ENCODE measurements at regions not wholly inside any gene's neighbourhood (a gene's known extent, or its start where the extent isn't known, plus 50 kb on each side); places are given as distances from the start of the nearest gene placed in this dataset.

DNA sequence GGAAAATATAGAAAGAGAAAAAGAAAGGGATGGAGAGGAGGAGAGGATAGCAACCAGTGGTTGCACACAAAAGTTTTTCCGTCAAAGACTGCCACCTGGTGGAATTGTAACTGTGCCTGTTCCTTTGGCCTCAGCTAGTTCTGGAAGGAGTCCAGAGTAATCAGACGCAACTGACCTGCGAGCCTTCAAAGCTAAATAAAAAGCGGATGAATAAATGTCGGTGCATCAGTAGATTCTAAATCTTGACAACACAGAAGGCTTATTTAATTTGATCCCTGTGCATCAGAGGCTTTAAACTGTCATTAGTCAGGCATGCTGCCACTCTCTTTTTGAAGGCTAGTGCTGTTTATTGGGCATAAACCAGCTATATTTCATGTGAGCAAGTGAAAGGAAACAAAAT lies 132.9 kb upstream of the ACO1 start:
- FAIRE-seq (no peak), DNase-seq (ENCODE audit: low spot score in 2 of 2) (peak; percentile 4 to 41)

DNA sequence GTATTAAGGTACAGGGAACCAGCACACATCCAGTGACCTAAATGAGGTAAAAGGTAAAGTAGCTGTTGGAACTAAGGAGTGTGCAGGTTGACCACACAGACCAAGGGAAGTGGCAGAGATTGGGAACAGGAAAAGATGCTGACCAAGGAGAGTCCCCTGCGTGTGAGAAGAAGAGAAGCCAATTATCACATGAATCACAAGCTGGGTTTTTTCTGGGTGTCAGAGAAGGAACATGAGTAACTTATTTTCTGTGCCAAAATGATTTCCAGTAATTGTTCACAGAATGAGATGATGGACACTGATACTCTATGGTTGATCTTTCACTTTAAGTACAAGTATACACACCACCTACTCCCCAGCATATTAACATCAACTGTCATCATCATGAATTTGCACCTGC lies 130.7 kb upstream of the ACO1 start:
- DNase-seq (ENCODE audit: low spot score in 2 of 2) (no peak), FAIRE-seq (no peak)

DNA sequence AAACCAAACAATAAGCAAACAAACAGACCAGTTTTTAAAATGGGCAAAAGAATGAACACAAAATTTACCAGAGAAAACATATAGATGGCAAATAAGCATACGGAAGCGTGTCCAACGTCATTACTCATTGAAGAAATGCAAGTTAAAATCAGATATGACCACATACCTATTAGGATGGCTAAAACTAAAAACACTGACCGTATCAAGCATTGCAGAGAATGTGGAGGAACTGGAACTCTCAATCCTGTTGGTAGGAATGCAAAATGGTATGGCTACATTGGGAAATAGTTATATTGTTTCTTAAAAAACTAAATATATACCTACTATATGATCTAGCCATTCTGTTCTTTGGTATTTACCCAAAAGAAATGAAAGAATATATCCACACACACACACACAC lies 129.4 kb upstream of the ACO1 start:
- DNase-seq (ENCODE audit: low spot score in 2 of 2) (no peak), FAIRE-seq (no peak)

DNA sequence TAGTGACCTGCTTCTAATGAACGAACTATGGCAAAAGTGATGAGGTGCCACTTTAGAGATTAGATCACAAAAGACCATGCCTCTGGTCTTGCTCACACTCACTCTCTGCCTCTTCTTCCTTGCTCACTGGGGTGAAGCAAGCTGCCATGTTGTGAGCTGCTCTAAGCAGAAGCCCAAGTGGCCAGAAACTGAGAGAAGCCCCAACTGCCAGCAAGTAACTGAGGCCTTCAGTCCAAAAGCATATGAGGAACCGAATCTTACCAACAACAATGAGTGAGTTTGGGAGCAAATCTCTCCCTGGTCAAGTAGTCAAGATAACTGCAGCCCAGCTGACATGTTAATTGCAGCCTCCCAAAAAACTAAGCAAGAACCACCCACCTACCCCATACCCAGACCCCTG lies 126.0 kb upstream of the ACO1 start:
- DNase-seq (ENCODE audit: low spot score in 2 of 2), result no peak
- FAIRE-seq, result no peak

DNA sequence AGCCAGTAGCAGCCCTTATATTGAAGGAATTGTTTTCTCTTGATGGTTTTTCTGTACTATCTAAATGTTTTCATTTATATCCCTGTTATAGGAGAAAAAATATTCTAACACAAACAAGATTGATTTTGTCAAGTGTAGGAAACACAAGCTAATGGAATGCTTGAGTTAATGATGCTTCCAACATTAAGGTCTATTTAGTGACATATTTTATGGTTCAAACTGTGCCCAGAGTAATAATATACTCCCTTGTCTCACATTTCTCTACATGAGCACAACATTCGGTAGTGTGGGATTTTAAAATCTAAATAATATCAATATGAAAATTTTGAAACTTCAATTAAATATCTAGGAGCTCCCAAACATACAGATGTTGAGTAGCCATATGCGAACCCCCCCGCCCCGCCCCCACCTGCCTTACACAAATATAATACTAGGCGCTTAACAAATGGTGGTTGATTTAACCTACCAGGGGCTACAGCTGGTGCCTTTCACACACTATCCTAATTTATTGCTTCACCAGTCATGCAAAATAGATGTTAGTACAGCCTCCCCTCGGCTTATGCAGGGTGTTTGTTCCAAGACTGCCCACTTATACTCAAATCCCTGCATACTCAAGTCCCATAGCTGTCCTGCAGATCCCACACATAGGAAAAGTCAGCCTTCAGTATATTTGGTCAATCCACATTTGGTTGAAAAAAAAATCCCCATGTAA lies 124.1 kb upstream of the ACO1 start:
- no peak for DNase-seq (ENCODE audit: low spot score in 2 of 2)

DNA sequence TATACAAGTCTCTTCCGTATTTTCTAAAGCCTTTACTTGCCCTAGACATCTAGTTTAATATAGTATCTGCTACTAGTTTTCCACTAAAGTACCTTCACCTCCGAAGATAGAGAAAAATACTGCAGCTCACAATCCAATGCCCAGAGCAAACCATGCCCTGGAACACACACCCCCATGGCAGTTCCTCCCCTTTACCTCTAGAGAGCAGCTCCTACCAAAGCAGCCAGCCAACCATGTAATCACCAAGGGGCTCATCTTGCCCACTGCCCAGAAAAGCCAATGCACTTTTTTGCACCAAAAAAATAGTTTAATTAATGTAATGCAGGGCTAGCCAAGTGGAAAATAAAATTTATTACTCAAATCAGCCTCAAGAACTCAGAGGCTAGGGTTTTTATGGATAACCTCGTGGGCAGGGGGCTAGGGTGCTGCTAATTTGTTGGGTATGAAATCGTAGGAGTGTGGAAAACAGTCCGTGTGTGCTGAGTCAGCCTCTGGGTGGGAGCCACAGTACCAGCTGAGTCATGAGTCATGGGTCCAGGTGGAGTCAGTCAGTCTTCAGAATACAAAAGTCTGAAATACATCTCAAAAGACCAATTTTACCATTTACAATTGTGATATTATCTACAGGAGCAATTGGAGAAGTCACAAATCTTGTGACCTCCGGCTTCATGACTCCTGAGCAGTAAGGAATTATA lies 120.1 kb upstream of the ACO1 start:
- no peak for DNase-seq (ENCODE audit: low spot score in 2 of 2)
- no peak for FAIRE-seq

More for the DNA sequence above, 124.1 kb upstream of the ACO1 start:
- FAIRE-seq, result no peak

DNA sequence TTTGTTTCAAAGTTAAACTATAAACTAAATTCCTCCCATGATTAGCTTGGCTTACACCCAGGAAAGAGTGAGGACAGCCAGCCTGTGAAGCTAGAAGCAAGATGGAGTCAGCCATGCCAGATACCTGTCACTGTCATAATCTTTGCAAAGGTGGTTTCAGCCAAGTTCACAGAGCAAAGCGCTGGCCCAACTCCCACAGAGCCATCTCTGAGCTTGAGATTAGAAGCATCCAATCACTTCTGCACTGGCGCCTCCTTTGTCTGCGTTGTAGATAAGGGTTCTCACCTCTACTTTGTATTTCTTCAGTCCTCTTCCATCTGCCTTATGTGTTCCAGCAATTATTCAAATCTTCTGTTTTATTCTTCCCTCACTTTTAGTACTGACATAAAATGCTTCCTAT lies 119.4 kb upstream of the ACO1 start:
- FAIRE-seq (no peak), DNase-seq (ENCODE audit: low spot score in 2 of 2) (no peak)

DNA sequence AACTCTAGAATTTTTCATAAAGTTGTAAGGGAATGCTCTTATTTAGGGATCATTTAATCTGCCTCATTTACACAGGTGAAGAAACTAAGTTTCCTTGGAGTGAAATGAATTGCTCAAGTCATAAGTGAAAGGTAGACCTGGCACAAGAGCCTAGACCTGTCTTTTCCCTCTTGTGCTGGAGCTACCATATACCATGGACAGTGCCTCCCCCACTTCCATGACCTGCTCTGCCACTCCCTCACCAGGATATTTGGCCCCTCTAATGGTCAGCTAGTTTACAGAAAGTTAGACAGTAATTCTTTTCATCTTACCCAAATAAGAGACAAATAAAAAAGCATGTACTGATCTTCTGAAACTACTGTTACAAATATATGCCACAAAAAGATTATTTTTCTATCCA lies 105.5 kb upstream of the ACO1 start:
- no peak for FAIRE-seq
- DNase-seq (ENCODE audit: low spot score in 2 of 2), result no peak

DNA sequence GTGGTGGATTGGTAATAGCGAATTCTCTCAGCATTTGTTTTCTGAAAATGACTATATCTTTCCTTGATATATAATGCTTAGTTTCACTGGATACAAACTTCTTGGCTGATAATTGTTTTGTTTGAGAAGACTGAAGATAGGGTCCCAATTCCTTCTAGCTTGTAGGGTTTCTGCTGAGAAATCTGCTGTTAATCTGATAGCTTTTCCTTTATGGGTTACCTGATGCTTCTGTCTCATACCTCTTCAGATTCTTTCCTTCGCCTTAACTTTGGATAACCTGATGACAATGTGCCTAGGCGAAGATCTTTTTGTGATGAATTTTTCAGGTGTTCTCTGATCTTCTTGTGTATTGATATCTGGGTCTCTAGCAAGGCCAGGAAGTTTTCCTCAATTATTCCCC lies 94.7 kb upstream of the ACO1 start:
- DNase-seq (ENCODE audit: low spot score in 2 of 2) (no peak), FAIRE-seq (no peak)

DNA sequence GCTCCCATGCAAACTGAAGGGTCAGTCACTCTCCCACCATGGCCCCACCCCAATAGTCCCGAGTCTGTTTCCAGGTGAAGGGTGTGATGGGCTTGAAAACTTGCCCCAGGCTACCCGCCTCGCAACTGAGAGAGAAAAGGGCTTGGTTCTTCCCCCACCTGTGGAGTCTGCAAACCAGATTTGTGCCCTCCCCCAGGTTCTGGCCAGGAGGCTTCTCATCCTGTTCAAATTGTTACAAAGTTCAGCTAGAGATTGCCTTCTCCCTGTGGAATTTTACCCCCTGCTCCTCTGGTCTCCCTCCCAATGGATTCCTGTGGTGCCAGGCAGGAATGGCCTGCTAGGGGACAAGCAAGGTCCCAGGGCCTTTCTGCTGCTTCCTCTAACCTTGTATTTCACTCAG lies 93.1 kb upstream of the ACO1 start:
- DNase-seq (ENCODE audit: low spot score in 2 of 2) (no peak), FAIRE-seq (no peak)

DNA sequence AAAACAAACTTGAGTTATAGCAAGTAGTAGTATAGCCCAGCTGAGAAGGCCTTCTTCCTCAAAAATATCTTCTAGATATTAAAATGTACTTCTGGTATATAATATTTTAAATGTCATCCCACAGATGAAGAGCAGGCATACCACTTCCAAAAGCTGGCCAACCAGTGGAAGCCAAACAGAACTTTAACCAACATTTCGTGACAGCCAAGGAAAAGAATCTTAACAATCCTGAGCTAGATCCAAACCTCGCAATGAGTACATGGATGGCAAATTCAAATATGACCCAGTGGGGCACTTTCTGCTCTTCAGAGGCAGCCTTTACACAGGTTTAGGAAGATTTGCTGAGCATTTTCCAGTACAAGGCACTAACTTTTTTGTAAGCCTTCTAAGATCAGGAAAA lies 91.8 kb upstream of the ACO1 start:
- FAIRE-seq (no peak), DNase-seq (ENCODE audit: low spot score in 2 of 2) (no peak)

DNA sequence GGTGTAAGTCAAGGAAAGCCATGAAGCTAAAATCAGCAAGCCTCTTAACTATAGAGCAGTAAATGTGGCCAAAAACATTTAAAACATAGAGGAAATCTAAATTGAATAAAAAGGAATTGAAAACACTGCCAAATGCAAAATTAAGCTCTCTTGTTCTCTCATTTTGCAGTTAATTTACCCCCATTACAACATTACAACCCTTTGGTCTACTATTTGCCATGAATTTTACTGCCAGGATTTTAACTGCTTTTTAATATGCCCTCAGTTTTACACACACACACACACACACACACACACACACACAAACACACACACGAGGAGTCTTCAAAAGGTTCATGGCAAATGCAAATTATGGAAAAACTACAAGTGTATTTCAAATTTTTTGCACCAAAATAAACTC lies 91.4 kb upstream of the ACO1 start:
- FAIRE-seq, result no peak
- no peak for DNase-seq (ENCODE audit: low spot score in 2 of 2)

DNA sequence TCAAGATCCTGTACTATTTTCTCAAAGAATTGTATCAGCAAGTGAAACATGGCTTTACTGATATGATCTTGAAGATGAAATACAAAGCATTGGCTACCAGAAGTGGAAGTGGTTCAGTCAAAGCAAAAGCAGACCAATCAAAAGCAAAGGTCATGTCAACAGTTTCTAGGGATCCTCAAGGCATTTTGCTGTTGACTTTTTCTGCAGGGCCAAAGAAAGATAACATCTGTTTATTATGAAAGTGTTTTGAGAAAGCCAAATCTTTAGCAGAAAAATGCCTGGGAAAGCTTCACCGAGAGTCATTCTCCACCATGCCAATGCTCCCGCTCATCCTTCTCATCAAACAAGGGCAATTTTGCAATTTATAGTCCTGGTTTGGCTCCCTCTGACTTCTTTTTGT lies 90.3 kb upstream of the ACO1 start:
- FAIRE-seq (no peak), DNase-seq (ENCODE audit: low spot score in 2 of 2) (no peak)

DNA sequence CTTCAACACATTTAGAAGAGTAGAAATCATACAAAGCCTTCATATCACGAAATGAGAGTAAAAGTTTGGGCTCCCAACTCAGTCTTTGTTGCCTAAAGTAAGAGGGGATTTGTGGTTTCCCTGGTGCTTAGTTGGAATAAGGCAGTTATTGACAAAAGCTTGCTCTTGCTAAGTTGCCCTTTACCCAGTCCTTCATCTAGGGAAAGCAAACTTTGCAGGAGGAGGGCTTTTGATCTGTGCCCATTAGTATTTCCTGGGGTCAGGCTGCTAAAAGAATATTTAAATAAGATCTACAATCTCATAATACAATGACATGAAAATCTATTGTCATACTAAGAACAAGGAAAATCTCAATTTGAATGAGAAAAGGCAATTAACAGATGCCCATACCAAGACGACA lies 84.1 kb upstream of the ACO1 start:
- no peak for FAIRE-seq
- DNase-seq (ENCODE audit: low spot score in 2 of 2), result no peak

DNA sequence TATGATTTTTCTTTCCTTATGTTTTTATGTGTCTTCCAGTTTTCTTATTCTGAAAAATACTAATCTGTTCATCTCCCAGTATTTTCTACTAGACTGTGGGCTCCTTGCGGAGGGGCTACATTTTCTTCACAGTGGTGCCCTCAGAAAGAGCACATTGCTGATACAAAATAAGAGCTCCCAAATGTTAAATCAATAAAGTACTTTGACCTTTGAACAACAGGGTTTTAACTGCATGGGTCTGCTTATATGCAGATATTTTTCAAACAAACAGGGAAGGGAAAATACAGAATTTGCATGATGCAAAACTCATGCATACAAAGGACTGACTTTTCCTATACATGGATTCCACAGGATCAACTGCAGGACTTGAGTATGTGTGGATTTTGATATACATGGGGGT lies 79.9 kb upstream of the ACO1 start:
- DNase-seq (ENCODE audit: low spot score in 2 of 2), result no peak
- no peak for FAIRE-seq

DNA sequence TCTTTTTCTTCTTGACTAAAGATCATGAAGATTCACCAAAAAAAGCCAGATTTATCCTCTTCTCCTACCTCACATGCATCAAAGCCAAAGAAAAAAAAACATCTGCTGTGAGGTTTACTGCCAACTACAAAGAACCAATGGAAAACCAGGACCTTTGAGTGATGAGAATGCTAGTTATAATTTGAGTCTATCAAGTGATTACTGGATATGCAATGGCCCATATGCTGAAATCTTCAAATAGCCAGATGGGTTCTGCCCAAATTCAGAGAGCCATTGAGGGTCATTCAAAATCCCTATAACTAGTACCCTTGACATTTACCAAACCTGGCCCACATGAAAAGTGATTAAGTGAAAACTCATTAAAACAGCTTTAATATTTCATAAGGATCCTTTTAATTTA lies 78.4 kb upstream of the ACO1 start:
- DNase-seq (ENCODE audit: low spot score in 2 of 2), result no peak
- FAIRE-seq, result no peak

DNA sequence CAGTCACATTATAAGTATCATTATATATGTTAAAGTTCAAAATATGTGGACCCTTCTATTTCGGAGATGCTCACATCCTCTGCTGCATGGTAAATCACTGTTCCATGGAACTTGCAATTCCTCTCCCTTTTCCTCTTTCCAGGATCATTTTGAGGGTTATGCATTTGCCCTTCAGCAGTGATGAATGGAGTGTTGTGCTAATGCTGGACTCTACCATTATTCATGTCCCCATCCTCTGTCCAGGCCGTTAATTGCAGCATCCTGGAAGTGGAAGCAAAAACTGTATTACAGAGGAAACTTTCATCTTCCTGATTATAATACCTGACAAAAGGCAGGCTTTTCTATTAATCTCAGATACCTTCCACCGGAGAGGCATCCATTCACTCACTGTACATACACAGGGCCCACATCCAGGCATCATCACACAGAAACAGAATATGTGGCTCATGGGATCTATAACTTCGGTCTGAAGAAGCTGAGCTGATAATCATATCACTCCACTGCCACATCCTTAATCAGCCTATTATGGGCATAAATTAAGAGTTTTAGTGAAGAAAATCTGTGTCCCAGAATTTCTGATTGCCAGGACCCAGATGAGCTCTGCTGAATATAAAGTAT lies 65.0 kb upstream of the ACO1 start:
- no peak for DNase-seq (ENCODE audit: low spot score in 2 of 2)
- FAIRE-seq, result no peak

DNA sequence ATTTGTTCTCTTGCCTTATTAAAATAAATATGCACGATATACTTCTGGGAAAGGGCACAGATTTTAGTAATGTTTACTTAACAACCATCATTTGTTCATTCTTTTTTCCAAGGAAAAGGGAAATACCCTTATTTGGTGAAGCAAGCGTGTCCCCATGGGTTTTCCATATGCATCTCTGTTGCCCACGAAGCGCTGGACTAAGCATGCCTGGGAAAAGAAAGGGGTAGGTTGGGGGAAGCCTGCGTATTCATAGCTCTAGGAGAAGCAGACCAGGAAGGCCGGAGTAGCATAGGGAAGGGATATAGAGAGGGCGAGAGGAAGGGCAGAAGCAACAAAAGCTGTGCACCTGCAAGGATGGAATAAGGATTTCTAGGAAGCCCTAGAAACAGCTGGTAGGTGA lies 61.8 kb upstream of the ACO1 start:
- DNase-seq (ENCODE audit: low spot score in 2 of 2), result no peak
- no peak for FAIRE-seq

DNA sequence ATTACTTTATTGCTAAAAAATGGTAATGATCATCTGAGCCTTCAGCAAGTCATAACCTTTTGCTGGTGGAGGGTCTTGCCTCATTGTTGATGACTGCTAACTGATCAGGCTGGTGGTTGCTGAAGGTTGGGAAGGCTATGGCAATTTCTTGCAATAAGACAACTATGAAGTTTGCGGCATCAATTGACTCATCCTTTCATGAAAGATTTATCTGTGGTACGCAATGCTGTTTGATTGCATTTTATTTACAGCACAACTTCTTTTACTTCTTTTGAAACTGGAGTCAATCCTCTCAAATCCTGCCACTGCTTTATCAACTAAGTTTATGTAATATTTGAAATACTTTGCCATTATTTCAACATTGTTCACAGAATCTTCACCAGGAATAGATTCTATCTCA lies 58.3 kb upstream of the ACO1 start:
- FAIRE-seq (no peak), DNase-seq (ENCODE audit: low spot score in 2 of 2) (no peak)

DNA sequence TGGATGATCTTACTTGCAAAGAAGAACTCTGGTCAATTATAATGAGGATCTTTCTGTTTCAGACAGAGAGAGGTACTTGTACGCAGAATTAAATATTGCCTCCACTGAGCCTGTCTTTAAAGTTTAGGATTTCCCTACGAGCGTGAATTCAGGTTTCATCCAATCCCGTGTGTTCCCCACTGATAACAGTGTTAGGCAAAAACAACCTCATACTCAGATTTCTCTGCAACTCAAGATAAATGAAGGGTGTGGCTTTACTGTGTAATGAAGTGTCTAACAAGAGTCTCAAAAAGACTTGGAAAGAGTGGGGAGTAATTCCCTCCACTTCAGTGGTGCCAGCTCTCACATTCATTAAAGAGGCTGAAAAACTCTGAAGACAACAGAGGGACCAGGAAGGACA lies 53.2 kb upstream of the ACO1 start:
- DNase-seq (ENCODE audit: low spot score in 2 of 2) (no peak), FAIRE-seq (no peak)

DNA sequence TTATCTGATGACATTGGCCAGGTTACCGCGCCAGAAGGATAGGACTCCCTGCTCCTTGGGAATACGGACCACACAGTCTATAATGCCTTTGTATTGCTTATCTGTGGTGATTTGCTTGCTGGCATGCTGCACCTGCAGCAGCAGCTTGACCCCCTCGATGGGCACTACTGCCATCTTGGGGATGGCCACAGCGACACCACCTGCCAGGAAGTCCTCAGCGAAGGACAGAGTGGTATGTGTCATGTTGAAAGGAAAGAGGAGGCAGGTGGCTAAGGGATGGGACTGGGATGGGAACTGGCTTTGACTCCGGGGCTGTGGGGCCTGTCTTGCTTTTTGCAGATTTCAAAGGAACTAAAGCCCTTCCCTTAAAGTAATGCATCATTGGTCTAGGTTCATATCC lies 50.3 kb upstream of the ACO1 start:
- DNase-seq (ENCODE audit: low spot score in 2 of 2) (no peak), FAIRE-seq (no peak)

Data from frontal cortex (tissue), 3 donors.